K562 (cell line): ENCODE measurements at regions not wholly inside any gene's neighbourhood (a gene's known extent, or its start where the extent isn't known, plus 50 kb on each side); places are given as distances from the start of the nearest gene placed in this dataset.

Experiments
- ATAC-seq: fragments of 200-7000 bp; cut with Tn5 transposase; 3 replicates; pipeline ENCODE4 v1.9.1; 2020; ENCODE audit warnings: moderate library complexity
- BruUV-seq: library from RNA; stranded (reverse); fragments of 400-500 nt; replicated peaks from 2 replicates; lab custom pipeline; 2021; lab: Mats Ljungman, UMichigan
- CTCF ChIA-PET: fragments of 300-600 bp; formaldehyde crosslinking; extraction: SDS; loops from one replicate; lab custom pipeline; 2021; ENCODE audit warnings: low intra/inter-chr PET ratio; lab: Yijun Ruan, JAX
- POLR2A ChIA-PET: fragments of 300-600, 350-650 bp; sonication (Branson Sonifier 250); formaldehyde crosslinking; extraction: SDS; loops from one replicate; lab custom pipeline; 2021; ENCODE audit warnings: antibody characterized with exemption, inconsistent platforms; lab: Yijun Ruan, JAX
- DNase-seq, 4 experiments: peaks; one replicate each; pipeline versions ENCODE4 v3.0.0 to v3.0.0-alpha.2; 2011 to 2018; ENCODE audit warnings: low spot score in 3 of 4, mixed read lengths in 3 of 4; ENCODE audit errors: extremely low read depth in 1 of 4
- FAIRE-seq: peaks from 2 replicates; lab custom pipeline; 2011; peaks lifted over from hg19 to GRCh38; lab: Jason Lieb, UNC
- H2AFZ ChIP-seq: 2 replicates; pipeline ENCODE4 v1.6.0; 2011; ENCODE audit warnings: low read depth, low read length, control low read depth, inconsistent platforms
- H3K27ac ChIP-seq: fragments of 200-600 bp; 3 replicates; pipeline ENCODE4 v1.8.0; 2011; ENCODE audit warnings: low read depth, mild to moderate bottlenecking, control low read depth, inconsistent platforms, low read length, moderate library complexity, mixed read lengths; ENCODE audit errors: extremely low read depth
- H3K27me3 ChIP-seq, 2 experiments: fragments of 300-600 bp in 1 of 2; 2 replicates in 1 of 2; 3 replicates in 1 of 2; pipeline versions ENCODE4 v1.6.0 to v1.8.0; 2011; ENCODE audit warnings: inconsistent platforms in 2 of 2, low read length in 2 of 2, mild to moderate bottlenecking in 1 of 2, mixed read lengths in 1 of 2, moderate library complexity in 1 of 2; ENCODE audit not compliant: control insufficient read depth in 2 of 2, insufficient read depth in 2 of 2
- H3K36me3 ChIP-seq: fragments of 300-600 bp; 3 replicates; pipeline ENCODE4 v1.8.0; 2011; ENCODE audit warnings: mild to moderate bottlenecking, low read length, inconsistent platforms; ENCODE audit not compliant: control insufficient read depth, insufficient read depth
- H3K4me1 ChIP-seq, 2 experiments: fragments of 200-600 bp in 1 of 2; replicated peaks in 1 of 2; 2 replicates in 1 of 2; 3 replicates in 1 of 2; pipeline versions ENCODE4 v1.5.1 to v1.8.0; 2011; ENCODE audit warnings: inconsistent platforms in 2 of 2, low read length in 2 of 2, mild to moderate bottlenecking in 1 of 2, mixed read lengths in 1 of 2, moderate library complexity in 1 of 2; ENCODE audit not compliant: control insufficient read depth in 2 of 2, insufficient read depth in 2 of 2
- H3K4me2 ChIP-seq: 2 replicates; pipeline ENCODE4 v1.6.1; 2011; ENCODE audit warnings: low read length, control low read depth, inconsistent platforms, mixed read lengths; ENCODE audit not compliant: insufficient read depth
- H3K4me3 ChIP-seq: fragments of 200-600 bp; sonication (generic), shearing (Covaris generic); 2 replicates; pipeline ENCODE4 v1.5.1; 2016; ENCODE audit warnings: control low read depth, inconsistent platforms
- H3K79me2 ChIP-seq: fragments of 200-600 bp; 3 replicates; pipeline ENCODE4 v1.8.0; 2011; ENCODE audit warnings: low read length, inconsistent platforms; ENCODE audit not compliant: control insufficient read depth, insufficient read depth
- H3K9ac ChIP-seq, 2 experiments: 2 replicates each; pipeline versions ENCODE4 v1.6.0 to v1.6.1; 2011; ENCODE audit warnings: low read depth in 2 of 2, low read length in 2 of 2, control low read depth in 1 of 2, inconsistent platforms in 1 of 2, mild to moderate bottlenecking in 1 of 2, mixed read lengths in 1 of 2; ENCODE audit not compliant: insufficient read depth in 1 of 2
- H3K9me1 ChIP-seq: one replicate; pipeline ENCODE4 v1.6.0; 2011; ENCODE audit warnings: inconsistent platforms, mild to moderate bottlenecking, low read length, moderate library complexity; ENCODE audit not compliant: control insufficient read depth, insufficient read depth
- H3K9me3 ChIP-seq: replicated peaks from 2 replicates; pipeline ENCODE4 v1.5.1; 2011; ENCODE audit warnings: low read depth, low read length, inconsistent platforms; ENCODE audit not compliant: control insufficient read depth, insufficient read depth
- H4K20me1 ChIP-seq: replicated peaks from 2 replicates; pipeline ENCODE4 v1.6.1; 2011; ENCODE audit warnings: low read length, inconsistent platforms, mixed read lengths; ENCODE audit not compliant: control insufficient read depth, insufficient read depth
- E2F4 ChIP-seq: sonication (generic); formaldehyde crosslinking; IDR thresholded peaks from 2 replicates; pipeline ENCODE4 v1.8.0; 2022; ENCODE audit warnings: mild to moderate bottlenecking, low read depth, missing genetic modification reagents
- HMGN3 ChIP-seq: IDR thresholded peaks from 2 replicates; pipeline ENCODE4 v1.6.1; 2011; ENCODE audit warnings: borderline replicate concordance, low read depth, mild to moderate bottlenecking, mixed read lengths, low read length; ENCODE audit not compliant: insufficient read length; ENCODE audit errors: extremely low read depth
- KDM4B ChIP-seq, 2 experiments: fragments of 450-650 bp in 1 of 2; sonication (generic) in 1 of 2; IDR thresholded peaks; 2 replicates each; pipeline ENCODE4 v1.6.1; 2016 to 2017; ENCODE audit warnings: borderline replicate concordance in 2 of 2, antibody characterized with exemption in 1 of 2, low read depth in 1 of 2, mild to moderate bottlenecking in 1 of 2
- MAFG ChIP-seq: fragments of 450-650 bp; conservative IDR thresholded peaks from 2 replicates; pipeline ENCODE4 v1.6.1; 2016; ENCODE audit warnings: missing genetic modification characterization, missing compliant biosample characterization
- MCM2 ChIP-seq: fragments of 450-650 bp; IDR thresholded peaks from 2 replicates; pipeline ENCODE4 v1.6.1; 2017; ENCODE audit warnings: low read depth, mild to moderate bottlenecking
- MYNN ChIP-seq, 2 experiments: sonication (generic); formaldehyde crosslinking in 1 of 2; IDR thresholded peaks; 2 replicates each; pipeline versions ENCODE4 v1.5.0 to v1.6.1; 2016 to 2020; ENCODE audit warnings: antibody characterized with exemption in 1 of 2, missing genetic modification reagents in 1 of 2
- PCBP2 ChIP-seq: fragments of 200-400 bp; formaldehyde crosslinking; IDR thresholded peaks from 2 replicates; pipeline ENCODE4 v1.6.1; 2018; ENCODE audit warnings: low read length, low read depth, mild to moderate bottlenecking, moderate library complexity; ENCODE audit not compliant: poor library complexity, severe bottlenecking
- PRPF4 ChIP-seq: fragments of 200-400 bp; formaldehyde crosslinking; IDR thresholded peaks from one replicate; pipeline ENCODE4 v1.6.1; 2017; ENCODE audit warnings: low read length, low read depth, mild to moderate bottlenecking; ENCODE audit not compliant: insufficient read depth, poor library complexity, severe bottlenecking
- SRSF9 ChIP-seq: fragments of 200-400 bp; formaldehyde crosslinking; IDR thresholded peaks from 2 replicates; pipeline ENCODE4 v1.6.1; 2017; ENCODE audit warnings: low read depth, low read length, borderline replicate concordance
- ZNF354B ChIP-seq: fragments of 250-450 bp; sonication (Bioruptor Pico); IDR thresholded peaks from 2 replicates; pipeline ENCODE4 v1.4.0; 2020
- ZNF445 ChIP-seq: fragments of 250-450 bp; sonication (Bioruptor Pico); IDR thresholded peaks from 2 replicates; pipeline ENCODE4 v1.4.0; 2020; ENCODE audit warnings: low read depth, mild to moderate bottlenecking, moderate library complexity
- ZNF507 ChIP-seq: conservative IDR thresholded peaks from 2 replicates; pipeline ENCODE4 v1.6.1; 2017; ENCODE audit warnings: missing genetic modification characterization, missing compliant biosample characterization
- ZNF785 ChIP-seq: fragments of 250-450 bp; sonication (Bioruptor Pico); IDR thresholded peaks from 2 replicates; pipeline ENCODE4 v1.4.0; 2020; ENCODE audit warnings: mild to moderate bottlenecking
- ZNF830 ChIP-seq: fragments of 250-450 bp; sonication (Bioruptor Pico); IDR thresholded peaks from 2 replicates; pipeline ENCODE4 v1.5.0; 2021; ENCODE audit warnings: mild to moderate bottlenecking
- WGBS: fragments of 100-300 bp; shearing (Covaris generic); methylation state at CpG from one replicate; pipeline ENCODE4 v1.1.6; 2016; ENCODE audit warnings: low coverage, mixed read lengths; ENCODE audit not compliant: insufficient coverage; ENCODE audit errors: missing lambda C conversion rate; 5-methylcytosine and 5-hydroxymethylcytosine counted together
- in situ Hi-C: fragments of 300-500 bp; cut with MboI; formaldehyde crosslinking; loops from 4 replicates; pipeline ENCODE4 v1.15.0; 2018; ENCODE audit warnings: inconsistent platforms, mixed read lengths
- intact Hi-C: fragments of 100-400 bp; cut with micrococcal nuclease; formaldehyde crosslinking; loops from 2 replicates; pipeline ENCODE4 v1.14.2; 2022

- Histone ChIP-seq H3K9ac (no peak overlapping the region), H3K9me1 (no peaks in the 10 kb centered on the region), H2AFZ (no peak overlapping the region), H3K4me3 (no peak overlapping the region), H3K36me3 (no peaks in the 10 kb centered on the region), H3K4me2 (no peak overlapping the region), H3K27ac (no peak overlapping the region), H3K4me1 (peaks cover 3 to 9% of the 10 kb centered on the region in 2 experiments; a peak in 4 of 5 replicates), H3K9me3 (no peaks in the 10 kb centered on the region), H3K27me3 (no peaks in the 10 kb centered on the region), H4K20me1 (no peaks in the 10 kb centered on the region), H3K79me2 (no peaks in the 10 kb centered on the region)
- BruUV-seq, result no TSS peak
- WGBS, result 0% methylated on average over 1 of the region's 1 CpG
- intact Hi-C loops, result no loop called here
- POLR2A ChIA-PET, result no interaction called here
- in situ Hi-C loops, result no loop called here
- CTCF ChIA-PET, result no interaction called here
- DNase-seq (no peak), FAIRE-seq (no peak), ATAC-seq (peak; percentile 41; the same call in 2 of the 3 replicates)
- TF ChIP-seq MYNN (IDR thresholded peaks at IDR 0.05) (no peak), MYNN (CRISPR knock-in tag; IDR thresholded peaks at IDR 0.05) (no peak), E2F4 (CRISPR knock-in tag) (no peak), PRPF4 (no peak), ZNF354B (CRISPR knock-in tag) (no peak), PCBP2 (no peak), SRSF9 (no peak), KDM4B (IDR thresholded peaks at IDR 0.05; ENCODE audit: borderline replicate concordance in 2 of 2, low read depth in 1 of 2) (no peak), ZNF507 (tag) (no peak), ZNF830 (CRISPR knock-in tag) (no peak), MCM2 (no peak), HMGN3 (no peak), ZNF785 (CRISPR knock-in tag) (no peak), MAFG (tag) (no peak), ZNF445 (CRISPR knock-in tag) (no peak)
These were observed 198.0 kb upstream of the LEF1 start for GRCh38 chr4:108366716-108367115.
